NT2/D1 (cell line): ENCODE measurements at regions not wholly inside any gene's neighbourhood (a gene's known extent, or its start where the extent isn't known, plus 50 kb on each side); places are given as distances from the start of the nearest gene placed in this dataset.

ENCODE experiments used
- SUZ12 ChIP-seq: IDR thresholded peaks from 2 replicates; pipeline ENCODE4 v1.6.1; 2011; ENCODE audit not compliant: insufficient read length, insufficient read depth; ENCODE audit errors: extremely low read depth
- YY1 ChIP-seq: IDR thresholded peaks from 2 replicates; pipeline ENCODE4 v1.6.1; 2011; ENCODE audit not compliant: insufficient read length, insufficient read depth
- ZNF274 ChIP-seq: IDR thresholded peaks from 2 replicates; pipeline ENCODE4 v1.6.1; 2011; ENCODE audit warnings: mild to moderate bottlenecking, low read depth, low read length

- TF ChIP-seq ZNF274 (no peak), YY1 (no peak), SUZ12 (no peak)
These were observed 131.1 kb upstream of the SOX4 start for GRCh38 chr6:21462519-21462852.
